ENCODE measurements at regions not wholly inside any gene's neighbourhood (a gene's known extent, or its start where the extent isn't known, plus 50 kb on each side); places are given as distances from the start of the nearest gene placed in this dataset.

DNA sequence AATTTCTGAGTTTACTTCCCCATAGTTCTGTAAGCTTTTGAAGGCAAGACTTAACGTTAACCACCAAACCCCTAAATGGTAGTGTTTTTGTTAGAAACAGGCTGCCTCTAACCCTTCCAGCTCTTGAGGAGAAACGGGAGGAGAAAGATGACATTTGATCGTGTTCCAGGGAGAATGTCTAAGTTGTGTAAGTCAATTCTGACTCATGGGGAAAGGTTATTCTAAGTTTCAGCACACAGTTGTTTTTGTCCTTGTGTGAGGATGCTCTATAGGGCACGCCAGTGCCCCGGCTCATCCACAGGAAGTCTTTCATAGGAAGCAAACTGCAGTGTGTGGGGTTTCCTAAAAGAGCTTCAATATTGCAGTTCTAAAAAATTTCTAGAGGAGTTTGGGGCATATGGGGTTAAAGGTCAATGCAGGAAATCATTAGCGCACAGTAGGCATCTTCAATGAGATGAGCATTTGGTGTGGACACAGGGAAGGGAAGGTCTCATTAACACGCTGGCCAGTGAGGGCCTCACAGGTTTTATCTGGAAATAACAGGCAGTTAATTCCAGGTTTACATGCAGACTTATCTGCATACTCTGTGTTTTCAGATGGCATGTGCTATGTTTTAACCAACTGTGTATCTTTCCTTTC is 638.2 kb upstream of the IGFBP3 start:
- DNase-seq = no peak

- no peak for DNase-seq
These were observed 637.6 kb upstream of the IGFBP3 start for GRCh38 chr7:46558482-46559193.

DNA sequence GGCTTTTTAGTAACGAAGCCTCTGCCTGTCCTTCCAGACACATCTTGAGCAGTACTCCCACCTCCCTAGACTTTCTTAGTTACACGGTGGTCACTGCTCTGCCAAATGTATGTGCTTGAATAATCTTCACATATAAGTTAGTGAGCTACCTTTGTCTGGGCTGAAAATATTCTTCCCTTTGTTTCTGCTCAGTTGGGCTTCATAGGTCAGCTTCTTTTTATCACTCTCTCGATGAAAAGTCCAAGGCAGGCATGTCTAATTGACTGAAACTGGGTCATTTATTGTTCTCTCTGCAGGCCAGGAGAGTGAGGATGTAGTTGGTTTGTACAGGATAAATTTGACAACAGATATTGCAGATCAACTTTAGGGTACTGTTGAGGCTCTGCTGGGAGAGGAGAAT is 636.7 kb upstream of the IGFBP3 start:
- DNase-seq = no peak

GRCh38 chr7:46557295-46557711 is 636.2 kb upstream of the IGFBP3 start:
- no peak for DNase-seq

GRCh38 chr7:46554688-46555422 is 633.8 kb upstream of the IGFBP3 start:
- no peak for DNase-seq

DNA sequence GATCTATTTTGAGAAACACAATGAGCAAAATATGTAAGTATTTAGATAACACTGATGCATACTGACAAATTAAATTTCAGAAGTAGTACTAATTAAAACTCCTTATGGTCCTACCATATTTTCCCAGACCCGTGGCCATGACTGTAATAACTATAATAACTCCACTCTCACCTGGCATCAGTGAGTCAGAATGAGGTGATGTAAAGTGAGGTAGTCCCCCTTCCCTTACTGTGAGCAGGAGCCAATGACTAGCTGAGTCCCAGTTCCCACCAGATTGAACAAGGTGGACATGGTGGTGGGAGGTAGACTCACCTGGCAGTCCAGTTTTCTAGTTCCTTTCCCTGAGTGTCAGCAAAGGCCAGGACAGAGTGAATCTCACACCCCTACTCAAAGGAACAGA is 630.5 kb upstream of the IGFBP3 start:
- DNase-seq = no peak

GRCh38 chr7:46550864-46551263 is 629.8 kb upstream of the IGFBP3 start:
- DNase-seq = no peak

- no peak for DNase-seq
These were observed 629.0 kb upstream of the IGFBP3 start for GRCh38 chr7:46549892-46550639.

GRCh38 chr7:46549347-46549746 is 628.3 kb upstream of the IGFBP3 start:
- no peak for DNase-seq

DNA sequence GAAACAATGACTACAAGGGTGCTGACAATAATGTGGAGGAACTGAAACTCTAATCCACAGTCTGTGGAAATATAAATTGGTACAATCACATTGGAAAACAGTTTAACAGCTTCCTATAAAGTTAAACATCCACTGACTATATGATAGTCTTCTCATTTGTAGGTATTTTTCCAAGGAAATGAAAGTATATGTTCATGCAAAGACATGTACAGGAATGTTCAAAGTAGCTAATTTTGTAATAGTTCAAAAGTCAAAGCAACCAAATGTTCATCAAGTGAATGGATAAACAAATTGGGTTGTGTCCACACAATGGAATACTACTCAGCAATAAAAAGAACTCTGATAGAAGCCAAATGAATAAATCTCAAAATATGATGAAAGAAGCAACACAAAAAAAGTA is 626.0 kb upstream of the IGFBP3 start:
- DNase-seq = no peak

- DNase-seq = no peak
These were observed 624.7 kb upstream of the IGFBP3 start for GRCh38 chr7:46545790-46546189.

- DNase-seq = no peak
These were observed 623.4 kb upstream of the IGFBP3 start for GRCh38 chr7:46544396-46545008.

DNA sequence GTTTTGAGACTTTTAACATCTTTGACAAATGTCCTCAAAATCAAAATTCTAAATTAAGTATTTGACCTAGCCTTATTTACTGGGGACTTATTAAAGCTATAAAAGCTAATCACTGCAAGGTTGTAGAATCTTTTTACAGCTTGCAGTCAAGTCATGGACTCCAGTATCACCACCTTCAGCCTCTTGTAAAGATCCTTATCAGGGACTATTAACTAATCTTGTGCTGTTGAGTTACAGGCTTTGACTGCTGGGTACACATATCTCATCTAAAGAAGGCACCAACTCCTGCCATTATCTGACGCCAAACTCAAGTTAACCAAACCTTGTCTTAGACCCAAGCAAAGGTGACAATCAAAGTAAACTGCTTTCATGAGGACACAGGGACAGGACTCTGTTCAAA is 621.0 kb upstream of the IGFBP3 start:
- no peak for DNase-seq

- no peak for DNase-seq
These were observed 618.9 kb upstream of the IGFBP3 start for GRCh38 chr7:46539892-46540483.

DNA sequence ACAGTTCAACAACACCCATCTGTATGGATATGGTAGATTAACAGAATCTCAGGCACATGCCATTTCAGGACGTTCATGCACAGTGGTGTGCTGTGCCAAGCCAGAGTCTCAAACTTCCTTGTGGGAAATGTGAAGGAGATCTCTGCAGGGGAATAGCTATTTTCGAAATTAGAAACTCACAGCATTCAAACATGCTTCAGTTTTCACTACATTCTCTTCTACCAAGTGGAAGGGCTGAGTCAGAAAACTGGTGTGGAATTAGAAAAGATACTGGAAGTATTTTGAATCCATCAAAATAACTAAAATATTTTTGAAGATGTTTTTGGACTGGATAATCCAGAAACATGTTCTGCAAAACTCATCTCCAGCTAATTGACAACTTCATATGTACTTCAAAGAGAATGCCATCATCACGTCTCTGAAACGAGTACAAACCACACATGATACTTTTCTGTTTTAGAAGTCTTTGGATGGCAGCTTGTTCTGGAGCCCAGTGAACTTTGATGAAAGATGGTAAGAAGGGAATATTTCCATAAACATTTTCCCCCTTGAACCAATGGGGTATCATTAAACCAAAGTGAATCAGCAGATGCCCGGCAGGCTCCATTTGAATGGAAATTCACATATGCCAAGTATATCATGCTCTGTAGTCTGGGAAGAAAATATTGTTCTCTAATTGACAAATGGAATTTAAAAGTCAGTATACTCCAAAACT is 616.3 kb upstream of the IGFBP3 start:
- no peak for DNase-seq

- DNase-seq = no peak
These were observed 613.9 kb upstream of the IGFBP3 start for GRCh38 chr7:46534664-46535588.

DNA sequence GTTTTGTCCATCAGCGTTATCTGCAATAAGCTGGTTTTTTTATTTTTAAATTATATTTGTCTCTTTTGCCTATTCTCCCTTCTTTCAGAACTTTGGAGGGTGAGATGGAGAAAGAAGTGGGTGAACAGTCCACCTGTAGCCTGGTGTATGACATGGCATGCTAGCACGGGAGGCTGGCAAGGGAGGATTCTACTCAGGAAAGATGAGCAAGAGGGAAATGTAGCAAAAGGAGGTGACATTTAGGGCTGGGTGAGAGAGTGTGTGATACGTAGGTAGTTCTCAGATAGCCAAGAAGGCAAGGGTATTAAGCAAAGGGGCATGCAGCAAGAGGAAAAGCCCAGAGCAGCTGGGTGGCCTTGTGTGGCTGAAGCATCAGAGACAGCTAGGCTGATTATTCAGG is 612.9 kb upstream of the IGFBP3 start:
- DNase-seq = no peak

- DNase-seq = no peak
These were observed 611.5 kb upstream of the IGFBP3 start for GRCh38 chr7:46532571-46532970.

GRCh38 chr7:46530081-46530750 is 609.1 kb upstream of the IGFBP3 start:
- no peak for DNase-seq

DNA sequence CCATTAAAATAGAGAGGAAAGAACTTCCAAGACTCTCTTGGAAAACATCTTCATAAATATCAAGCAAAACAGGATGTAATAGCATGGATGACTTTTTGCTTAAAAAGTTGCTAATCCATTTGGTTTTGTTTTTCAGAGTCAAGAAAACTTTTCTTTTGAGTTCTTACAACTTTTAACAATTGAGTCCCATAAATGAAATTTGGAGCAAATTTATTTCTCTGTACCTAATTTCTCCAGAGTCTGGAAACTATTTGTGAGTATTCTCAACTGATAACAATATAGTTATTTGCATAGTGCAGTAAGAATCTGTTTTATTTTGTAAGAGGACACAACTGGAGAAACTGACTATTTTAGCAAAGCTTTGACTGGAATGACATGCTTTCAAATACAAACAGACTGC is 606.3 kb upstream of the IGFBP3 start:
- DNase-seq = no peak
